Muscle of leg (tissue), 3 donors: ENCODE measurements at regions not wholly inside any gene's neighbourhood (a gene's known extent, or its start where the extent isn't known, plus 50 kb on each side); places are given as distances from the start of the nearest gene placed in this dataset.

Source experiments
- DNase-seq: peaks from one replicate; pipeline ENCODE4 v3.0.0; 2013
- H3K27ac ChIP-seq: one replicate; pipeline ENCODE4 v1.5.1; 2013; ENCODE audit warnings: mild to moderate bottlenecking, low read length, control low read depth
- H3K27me3 ChIP-seq: one replicate; pipeline ENCODE4 v1.6.1; 2013; ENCODE audit warnings: low read length; ENCODE audit not compliant: control insufficient read depth, insufficient read depth
- H3K36me3 ChIP-seq: one replicate; pipeline ENCODE4 v1.6.1; 2013; ENCODE audit warnings: low read length; ENCODE audit not compliant: control insufficient read depth, insufficient read depth
- H3K4me1 ChIP-seq: one replicate; pipeline ENCODE4 v1.6.1; 2013; ENCODE audit warnings: low read length; ENCODE audit not compliant: control insufficient read depth, insufficient read depth
- H3K4me3 ChIP-seq: one replicate; pipeline ENCODE4 v1.5.1; 2013; ENCODE audit warnings: low read length, control low read depth
- H3K9me3 ChIP-seq: replicated peaks from 2 replicates; pipeline ENCODE4 v1.6.1; 2013; ENCODE audit warnings: low read depth, low read length; ENCODE audit not compliant: control insufficient read depth
- WGBS: methylation state at CpG from one replicate; pipeline ENCODE4 v1.1.5; 2013; ENCODE audit warnings: missing lambda C conversion rate; ENCODE audit not compliant: insufficient coverage; 5-methylcytosine and 5-hydroxymethylcytosine counted together

GRCh38 chr11:80320765-80321164 is 879.9 kb upstream of the TENM4 start:
- H3K27me3 ChIP-seq: no peaks in the 10 kb centered on the region
- H3K4me1 ChIP-seq: no peaks in the 10 kb centered on the region
- no peaks in the 10 kb centered on the region for H3K9me3 ChIP-seq
- H3K4me3 ChIP-seq: no peak overlapping the region
- H3K36me3 ChIP-seq: no peaks in the 10 kb centered on the region
- DNase-seq: no peak
- WGBS: 88% methylated on average over 3 of the region's 4 CpGs
- H3K27ac ChIP-seq: no peak overlapping the region

- no CpG with 5 or more reads among the region's 1 CpG for WGBS
- DNase-seq: no peak
- Histone ChIP-seq H3K4me1 (no peaks in the 10 kb centered on the region), H3K4me3 (no peak overlapping the region), H3K9me3 (no peaks in the 10 kb centered on the region), H3K36me3 (no peaks in the 10 kb centered on the region), H3K27ac (no peak overlapping the region), H3K27me3 (no peaks in the 10 kb centered on the region)
These were observed 879.4 kb upstream of the TENM4 start for GRCh38 chr11:80320226-80320625.

- Histone ChIP-seq H3K27me3 (no peaks in the 10 kb centered on the region), H3K4me3 (no peak overlapping the region), H3K9me3 (no peaks in the 10 kb centered on the region), H3K27ac (no peak overlapping the region), H3K36me3 (no peaks in the 10 kb centered on the region), H3K4me1 (no peaks in the 10 kb centered on the region)
- 100% methylated on average over 1 of the region's 1 CpG for WGBS
- DNase-seq: no peak
These were observed 876.8 kb upstream of the TENM4 start for GRCh38 chr11:80317612-80318011.

GRCh38 chr11:80315200-80315599 is 874.4 kb upstream of the TENM4 start:
- no peak overlapping the region for H3K4me3 ChIP-seq
- H3K27ac ChIP-seq: no peak overlapping the region
- H3K27me3 ChIP-seq: no peaks in the 10 kb centered on the region
- no peaks in the 10 kb centered on the region for H3K4me1 ChIP-seq
- no peaks in the 10 kb centered on the region for H3K36me3 ChIP-seq
- H3K9me3 ChIP-seq: no peaks in the 10 kb centered on the region
- DNase-seq: no peak
- WGBS: 20% methylated on average over 1 of the region's 2 CpGs

DNA sequence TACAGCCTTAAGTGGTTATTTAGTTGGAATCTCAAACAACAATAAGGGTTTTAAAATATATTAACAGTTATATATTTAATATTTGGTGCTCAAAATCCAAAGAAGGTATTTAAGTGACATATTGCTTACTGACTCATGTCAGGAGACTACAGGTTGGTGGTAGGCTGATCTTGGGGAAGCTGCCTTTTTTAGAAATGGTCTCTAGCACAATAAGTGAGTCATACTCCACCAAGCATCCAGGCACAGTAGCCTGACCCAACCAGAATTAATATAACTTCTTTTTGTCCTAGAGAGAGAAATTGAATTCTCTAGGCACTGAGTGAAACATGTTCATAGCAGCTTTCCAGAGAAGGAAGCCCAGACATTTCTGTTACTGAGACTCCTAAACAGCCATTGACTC is 868.5 kb upstream of the TENM4 start:
- H3K9me3 ChIP-seq: no peaks in the 10 kb centered on the region
- H3K4me1 ChIP-seq: no peaks in the 10 kb centered on the region
- no peak for DNase-seq
- H3K4me3 ChIP-seq: no peak overlapping the region
- H3K36me3 ChIP-seq: no peaks in the 10 kb centered on the region
- no peak overlapping the region for H3K27ac ChIP-seq
- H3K27me3 ChIP-seq: no peaks in the 10 kb centered on the region

DNA sequence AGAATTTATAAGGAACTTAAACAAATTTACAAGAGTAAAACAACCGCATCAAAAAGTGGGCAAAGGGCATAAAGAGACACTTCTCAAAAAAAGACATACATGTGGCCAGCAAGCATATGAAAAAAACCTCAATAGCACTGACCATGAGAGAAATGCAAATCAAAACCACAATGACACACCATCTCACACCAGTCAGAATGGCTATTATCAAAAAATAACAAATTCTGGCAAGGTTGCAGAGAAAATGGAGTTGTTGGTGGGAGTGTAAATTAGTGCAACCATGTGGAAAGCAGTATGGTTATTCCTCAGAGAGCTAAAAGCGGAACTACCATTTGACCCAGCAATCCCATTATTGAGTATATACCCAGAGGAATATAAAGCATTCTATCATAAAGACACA is 866.8 kb upstream of the TENM4 start:
- Histone ChIP-seq H3K9me3 (no peaks in the 10 kb centered on the region), H3K4me1 (no peaks in the 10 kb centered on the region), H3K27ac (no peak overlapping the region), H3K27me3 (no peaks in the 10 kb centered on the region), H3K36me3 (no peaks in the 10 kb centered on the region), H3K4me3 (no peak overlapping the region)
- 83% methylated on average over 1 of the region's 2 CpGs for WGBS
- no peak for DNase-seq

GRCh38 chr11:80297858-80298632 is 857.2 kb upstream of the TENM4 start:
- Histone ChIP-seq H3K27me3 (no peaks in the 10 kb centered on the region), H3K9me3 (no peaks in the 10 kb centered on the region), H3K4me1 (no peaks in the 10 kb centered on the region), H3K4me3 (no peak overlapping the region), H3K27ac (no peak overlapping the region), H3K36me3 (no peaks in the 10 kb centered on the region)
- DNase-seq: no peak
- WGBS: no CpG with 5 or more reads among the region's 5 CpGs

- H3K36me3 ChIP-seq: no peaks in the 10 kb centered on the region
- no peaks in the 10 kb centered on the region for H3K4me1 ChIP-seq
- no CpG with 5 or more reads among the region's 2 CpGs for WGBS
- H3K4me3 ChIP-seq: no peak overlapping the region
- no peaks in the 10 kb centered on the region for H3K9me3 ChIP-seq
- DNase-seq: no peak
- H3K27me3 ChIP-seq: no peaks in the 10 kb centered on the region
- H3K27ac ChIP-seq: no peak overlapping the region
These were observed 852.5 kb upstream of the TENM4 start for GRCh38 chr11:80293293-80293692.

- WGBS: 83% methylated on average over 1 of the region's 3 CpGs
- no peaks in the 10 kb centered on the region for H3K4me1 ChIP-seq
- H3K27ac ChIP-seq: no peak overlapping the region
- no peaks in the 10 kb centered on the region for H3K36me3 ChIP-seq
- H3K4me3 ChIP-seq: no peak overlapping the region
- no peaks in the 10 kb centered on the region for H3K27me3 ChIP-seq
- no peaks in the 10 kb centered on the region for H3K9me3 ChIP-seq
- DNase-seq: no peak
These were observed 844.3 kb upstream of the TENM4 start for GRCh38 chr11:80284946-80285785.

DNA sequence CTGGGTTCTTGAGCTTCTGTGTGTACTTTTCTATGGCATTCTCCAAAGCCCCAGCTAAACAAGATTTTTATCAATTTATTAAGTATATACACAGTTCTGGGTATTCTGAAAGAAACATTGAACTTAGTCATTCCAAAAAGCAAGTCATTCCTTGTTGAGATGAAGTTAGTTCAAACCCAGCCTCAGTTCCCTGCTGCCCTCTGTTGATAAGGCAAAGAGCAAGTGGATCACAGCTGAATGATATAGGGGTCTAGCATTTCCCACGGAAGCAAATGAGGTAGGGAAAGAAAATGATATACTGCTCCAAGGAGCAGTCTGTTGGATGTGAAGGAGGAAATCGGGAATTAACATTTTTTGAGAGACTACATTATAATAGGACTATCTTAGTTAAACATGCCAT is 841.8 kb upstream of the TENM4 start:
- 20% methylated on average over 1 of the region's 2 CpGs for WGBS
- no peak for DNase-seq
- Histone ChIP-seq H3K9me3 (no peaks in the 10 kb centered on the region), H3K27me3 (no peaks in the 10 kb centered on the region), H3K4me1 (no peaks in the 10 kb centered on the region), H3K4me3 (no peak overlapping the region), H3K27ac (no peak overlapping the region), H3K36me3 (no peaks in the 10 kb centered on the region)
